GM18498 (cell line): ENCODE measurements at regions not wholly inside any gene's neighbourhood (a gene's known extent, or its start where the extent isn't known, plus 50 kb on each side); places are given as distances from the start of the nearest gene placed in this dataset.
"Not testable (repeated sequence)": the region's sequence is repeated elsewhere in the genome, so short reads cannot be mapped to it uniquely, and the experiment has no call there.

Source experiments
- ATAC-seq: cut with Tn5 transposase; IDR thresholded peaks from one replicate; pipeline ENCODE4 v1.9.1; 2021; ENCODE audit warnings: mild to moderate bottlenecking, moderate library complexity; ENCODE audit not compliant: unreplicated experiment

DNA sequence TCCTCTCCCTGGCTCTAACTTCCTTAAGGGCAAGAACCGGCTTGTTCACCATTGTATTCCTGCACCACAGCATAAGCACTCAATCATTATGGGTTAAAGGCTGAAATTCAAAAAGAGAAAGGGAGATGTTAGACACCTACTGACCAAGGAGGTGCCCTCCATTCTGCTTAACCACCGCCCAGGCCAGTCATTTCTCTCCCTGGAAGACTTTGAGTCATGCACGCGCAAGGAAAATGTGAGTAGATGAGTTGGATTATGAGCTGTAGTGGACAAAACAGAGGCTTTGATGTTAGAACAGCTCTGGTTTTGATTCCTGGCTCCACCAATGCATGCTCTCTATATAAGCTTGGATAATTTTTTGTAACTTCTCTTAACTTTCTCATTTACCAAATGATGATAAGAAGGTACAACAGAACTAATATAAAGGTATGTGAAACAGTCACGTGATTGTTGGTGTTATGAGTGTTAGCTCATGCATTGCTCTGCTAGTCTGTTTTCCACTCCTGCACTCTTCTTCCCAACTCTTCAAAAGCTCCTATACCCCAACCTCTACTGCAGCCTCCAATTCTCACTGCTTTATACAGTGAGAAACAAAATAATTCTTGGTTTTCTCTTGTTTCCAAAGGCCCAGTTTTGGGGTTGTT, 148.4 kb upstream of the ATP11B start:
- ATAC-seq = no peak

DNA sequence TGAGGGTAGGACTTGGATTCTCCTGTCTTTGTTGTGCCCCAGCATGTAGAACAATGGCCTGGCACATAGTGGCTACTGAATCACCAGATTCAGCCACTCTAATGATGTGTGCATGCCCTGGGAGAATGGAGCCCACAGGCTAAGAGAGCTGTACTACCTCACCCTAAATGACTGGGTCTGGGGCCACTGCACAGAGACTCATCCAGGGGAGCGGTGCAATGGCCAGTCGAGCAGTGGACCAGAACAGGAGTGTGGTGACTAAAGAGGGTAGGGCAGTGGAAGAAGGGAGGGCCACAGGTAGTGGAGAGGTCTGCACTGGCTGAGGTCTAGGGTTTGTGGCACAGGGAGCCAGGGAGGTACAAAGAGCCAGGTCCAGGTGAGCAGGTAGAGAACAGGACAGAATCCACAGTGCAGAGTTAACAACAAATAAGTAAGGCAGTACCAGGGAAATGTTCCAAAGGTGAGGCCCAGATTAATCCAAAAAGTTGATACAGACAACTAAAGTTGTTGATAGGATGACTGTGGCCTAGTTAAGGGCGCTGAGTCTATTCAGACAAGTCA, 142.7 kb upstream of the ATP11B start:
- ATAC-seq = no peak

DNA sequence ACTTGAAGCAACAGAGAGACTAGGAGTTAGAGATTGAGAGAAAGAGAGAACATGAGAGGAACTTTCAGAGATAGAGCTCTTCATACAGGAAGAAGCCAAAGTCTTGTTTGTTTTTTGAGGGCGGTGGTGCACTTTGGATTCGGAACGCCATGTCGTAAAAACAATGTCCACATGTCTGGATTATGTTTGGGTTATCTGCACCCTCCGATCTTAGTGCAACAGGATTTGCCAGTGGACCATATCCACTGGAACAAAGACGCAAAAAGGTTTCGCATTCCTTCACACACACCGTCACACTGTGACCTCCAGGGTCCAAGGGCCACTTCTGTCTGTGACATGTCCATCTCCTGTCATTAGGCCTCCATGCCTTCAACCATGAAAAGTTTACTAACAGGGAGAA, 141.8 kb upstream of the ATP11B start:
- ATAC-seq = no peak

DNA sequence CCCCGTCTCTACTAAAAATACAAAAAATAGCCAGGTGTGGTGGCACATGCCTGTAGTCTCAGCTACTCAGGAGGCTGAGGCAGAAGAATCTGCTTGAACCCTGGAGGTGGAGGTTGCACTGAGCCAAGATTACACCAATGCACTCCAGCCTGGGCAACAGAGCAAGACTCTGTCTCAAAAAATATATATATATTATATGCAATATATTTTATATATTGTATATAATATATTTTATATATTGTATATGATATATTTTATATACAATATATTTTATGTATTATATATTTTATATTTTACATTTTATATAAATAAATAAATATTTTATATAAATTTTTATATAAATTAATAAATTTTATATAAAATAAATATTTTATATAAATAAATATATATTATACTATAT, 140.2 kb upstream of the ATP11B start:
- ATAC-seq = not testable (repeated sequence)

DNA sequence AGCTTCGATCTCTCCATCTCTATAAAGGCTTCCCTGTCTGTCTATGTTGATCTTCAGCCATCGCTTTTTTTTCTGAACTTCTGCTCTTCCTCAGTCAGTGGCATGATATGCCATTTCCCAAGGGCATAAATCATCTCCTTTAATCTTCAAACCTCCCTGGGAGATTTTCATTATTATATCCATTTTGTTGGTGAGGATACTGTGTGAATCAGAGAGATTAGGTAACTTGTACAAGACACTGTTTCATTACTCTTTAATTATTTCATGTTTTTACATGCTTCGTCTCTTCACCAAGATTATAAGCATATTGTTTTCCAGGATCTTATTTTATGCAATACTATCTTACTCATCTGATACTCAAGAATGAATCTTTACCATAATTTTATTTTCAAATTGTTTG, 124.8 kb upstream of the ATP11B start:
- no peak for ATAC-seq

DNA sequence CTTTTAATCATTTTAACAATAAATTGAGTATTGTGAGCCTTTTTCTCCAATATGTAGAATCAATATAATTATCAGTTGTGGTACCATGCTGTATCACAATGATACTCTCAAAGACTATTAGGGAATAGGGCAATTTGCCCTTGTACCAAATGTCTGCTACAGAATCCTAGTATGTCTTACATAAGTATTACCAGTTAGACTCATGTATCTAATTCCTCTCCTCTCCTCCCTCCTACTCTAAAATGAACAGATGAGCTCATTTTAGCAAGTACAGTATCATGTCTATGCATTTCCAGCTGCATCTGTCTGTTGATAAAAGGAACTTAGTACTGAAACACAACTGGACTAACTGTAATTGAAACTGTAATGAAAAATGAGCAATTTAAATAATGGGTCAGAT, 124.3 kb upstream of the ATP11B start:
- ATAC-seq = no peak

DNA sequence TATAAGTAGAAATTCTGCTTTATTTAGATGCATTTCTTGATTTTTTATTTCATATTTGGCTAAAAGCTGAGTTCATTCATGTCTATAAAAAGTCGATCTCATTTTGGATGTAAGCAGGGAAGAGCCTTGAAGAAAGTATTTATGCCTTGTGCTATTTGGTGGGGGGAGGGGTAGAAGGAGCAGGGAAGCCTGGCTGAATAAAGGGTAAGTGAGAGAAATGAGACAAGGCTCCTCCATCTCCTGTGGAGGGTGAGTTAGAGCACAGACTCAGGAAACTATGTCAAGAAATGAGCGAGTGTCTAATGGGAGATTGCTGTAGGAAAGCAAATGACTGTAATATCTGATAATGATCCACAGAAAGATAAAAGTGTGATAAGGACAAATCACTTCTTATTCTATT, 121.8 kb upstream of the ATP11B start:
- no peak for ATAC-seq

DNA sequence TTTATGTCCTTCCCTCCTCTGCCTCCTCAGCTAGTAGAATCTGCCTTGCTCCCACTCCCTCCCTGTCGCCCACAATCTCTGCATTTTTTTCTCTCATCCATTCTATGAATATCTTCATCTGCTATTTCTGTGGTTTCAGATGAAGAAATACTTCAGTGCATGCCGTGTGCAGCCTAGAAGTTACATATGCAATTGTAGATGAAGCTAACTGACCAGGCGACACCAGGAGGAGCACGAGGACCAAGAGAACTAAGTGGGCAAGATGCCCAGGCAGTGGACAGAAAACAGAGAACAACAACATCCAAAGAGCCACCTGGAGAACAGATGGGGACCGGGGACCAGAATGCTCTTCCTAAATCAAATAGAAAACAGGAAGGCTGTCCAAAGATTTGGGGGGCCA, 121.4 kb upstream of the ATP11B start:
- no peak for ATAC-seq

DNA sequence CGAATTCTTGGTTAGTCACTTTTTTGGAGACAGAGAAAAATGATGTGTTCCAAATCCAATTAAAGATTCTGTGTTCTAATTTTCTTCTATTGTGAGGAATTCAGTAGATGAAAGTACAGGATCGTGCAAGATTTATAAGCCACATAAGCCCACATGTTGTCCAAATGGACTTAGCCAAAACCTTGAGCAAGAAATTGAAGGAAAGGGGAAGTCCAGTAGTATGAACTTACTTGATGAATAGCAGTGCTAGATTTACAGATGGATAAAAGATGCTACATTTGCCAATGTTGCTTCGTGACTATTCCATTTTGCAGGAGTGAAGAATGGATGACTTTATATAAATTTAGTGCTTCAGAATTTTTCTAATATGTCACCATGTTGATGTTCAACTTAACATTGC, 120.0 kb upstream of the ATP11B start:
- no peak for ATAC-seq

DNA sequence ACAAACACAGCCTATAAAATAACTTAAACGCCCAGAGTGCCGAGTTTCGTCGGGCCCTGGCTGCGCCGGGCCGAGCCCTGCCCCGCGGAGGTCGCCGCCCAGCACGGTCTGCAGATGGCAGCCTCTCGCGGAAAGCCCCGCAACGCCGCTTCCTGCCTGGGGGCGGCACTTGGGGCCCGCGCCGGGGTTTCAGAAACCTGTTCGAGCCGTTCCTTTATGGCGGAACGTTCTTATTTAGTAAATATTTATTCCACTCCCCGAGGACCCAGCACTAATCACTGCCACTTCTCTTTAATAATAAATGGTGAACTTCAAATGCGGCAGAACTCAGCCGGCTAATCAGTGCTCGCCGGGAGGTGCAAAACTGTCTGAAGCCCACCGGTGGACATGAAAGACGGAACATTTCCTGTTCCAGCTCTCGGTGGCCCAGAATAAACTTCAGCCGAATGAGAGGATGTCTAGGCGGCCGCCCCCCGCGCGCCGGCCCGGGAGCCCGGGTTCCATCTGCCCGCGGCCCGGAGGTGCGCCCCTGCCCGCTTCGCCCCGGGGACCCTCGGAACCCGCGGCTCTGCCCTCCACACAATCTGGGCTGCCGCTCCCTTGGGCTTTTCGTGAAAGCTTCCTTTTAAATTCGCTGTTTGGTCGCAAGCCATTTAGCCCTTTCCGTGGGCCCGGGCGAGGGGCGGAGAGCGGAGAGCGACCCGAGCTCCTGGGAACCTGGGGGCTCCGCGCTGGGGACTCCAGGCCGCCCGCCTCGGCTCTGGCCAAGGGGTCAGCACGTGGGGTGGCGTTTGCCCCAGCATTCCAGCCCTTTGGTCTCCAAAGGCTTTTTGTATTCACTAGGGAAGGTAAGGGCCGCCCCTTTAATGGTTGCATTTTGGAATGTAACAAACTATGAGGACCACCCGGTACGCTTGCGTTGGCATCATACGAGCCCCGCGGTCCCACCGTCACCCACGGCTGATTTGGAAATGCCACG, 110.8 kb upstream of the ATP11B start:
- ATAC-seq = peak; percentile 88

DNA sequence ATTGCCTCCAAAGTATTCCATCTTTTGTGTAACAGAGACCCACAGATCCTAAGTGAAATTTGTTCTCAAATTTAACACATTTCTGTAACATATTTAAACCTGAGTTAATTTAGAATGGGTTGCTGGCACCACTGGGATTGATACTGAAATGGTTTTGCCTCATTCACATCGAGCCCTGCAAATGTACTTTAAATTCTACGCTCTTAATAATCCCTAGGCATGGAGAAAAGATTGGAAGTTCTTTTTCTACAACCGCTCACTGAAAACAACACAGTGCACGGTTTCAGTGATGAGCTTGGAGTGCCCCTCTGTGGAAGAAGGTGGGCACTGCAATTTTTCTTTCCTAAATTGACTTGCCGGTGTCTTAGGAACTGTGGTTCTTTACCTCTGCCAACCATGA, 109.9 kb upstream of the ATP11B start:
- peak; percentile 72 for ATAC-seq

DNA sequence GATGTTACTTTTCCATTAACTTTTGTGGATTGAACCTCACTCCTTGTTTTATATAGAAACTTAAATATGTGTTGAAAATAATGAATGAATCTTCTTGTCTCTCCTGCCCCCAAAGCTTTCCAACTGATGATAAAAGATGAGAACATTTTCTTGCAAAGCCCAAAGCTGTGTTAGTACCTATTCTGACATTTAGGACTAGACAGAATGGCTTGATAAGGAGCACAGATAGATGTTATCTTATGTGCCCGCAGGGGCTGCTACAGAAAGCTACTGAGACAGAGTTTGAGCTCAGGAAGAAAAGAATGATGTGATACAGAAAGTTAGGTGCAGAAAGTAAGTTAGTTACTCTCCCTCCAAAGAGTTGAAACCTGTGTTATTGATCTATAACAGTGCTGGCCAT, 109.4 kb upstream of the ATP11B start:
- ATAC-seq = peak; percentile 8

DNA sequence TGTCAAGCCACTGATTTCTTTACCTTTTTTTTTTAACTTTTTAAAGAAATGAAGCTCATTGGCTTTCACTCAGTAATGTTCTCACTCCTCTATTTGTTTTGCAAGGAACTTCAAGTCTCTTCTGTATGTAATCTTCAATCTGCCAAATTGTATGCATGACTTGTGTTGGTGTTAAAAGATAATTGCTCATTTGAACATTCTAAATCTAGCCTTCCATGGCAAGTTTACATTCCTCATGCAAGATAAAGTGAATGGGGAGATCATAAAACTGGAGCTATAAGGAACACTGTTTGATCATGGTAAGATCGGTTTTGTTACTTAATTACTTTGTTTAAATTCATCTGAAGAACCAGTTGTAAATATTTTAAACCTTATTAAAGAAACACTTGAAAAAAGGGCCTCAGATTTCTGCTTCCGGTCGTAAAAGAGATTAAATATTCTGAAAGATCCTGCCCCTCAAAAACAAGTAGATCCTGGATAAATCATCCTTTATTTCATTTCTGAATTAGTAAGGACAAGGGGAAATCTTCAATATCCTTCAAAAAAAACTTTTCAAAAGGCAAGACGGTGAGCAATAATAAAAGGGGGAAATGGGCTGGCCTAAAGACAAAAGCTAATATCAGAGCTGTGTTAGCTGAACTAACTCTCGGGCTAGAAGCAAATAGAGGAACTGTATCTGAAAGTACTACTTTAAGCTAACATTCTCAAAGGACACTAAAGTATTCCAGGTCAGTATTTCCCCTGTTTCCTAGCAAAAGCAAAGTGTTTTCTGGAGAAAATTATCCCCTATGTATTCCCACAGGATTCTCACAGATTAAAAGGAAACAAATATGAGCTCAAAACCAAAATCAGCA, 107.0 kb upstream of the ATP11B start:
- ATAC-seq = no peak

DNA sequence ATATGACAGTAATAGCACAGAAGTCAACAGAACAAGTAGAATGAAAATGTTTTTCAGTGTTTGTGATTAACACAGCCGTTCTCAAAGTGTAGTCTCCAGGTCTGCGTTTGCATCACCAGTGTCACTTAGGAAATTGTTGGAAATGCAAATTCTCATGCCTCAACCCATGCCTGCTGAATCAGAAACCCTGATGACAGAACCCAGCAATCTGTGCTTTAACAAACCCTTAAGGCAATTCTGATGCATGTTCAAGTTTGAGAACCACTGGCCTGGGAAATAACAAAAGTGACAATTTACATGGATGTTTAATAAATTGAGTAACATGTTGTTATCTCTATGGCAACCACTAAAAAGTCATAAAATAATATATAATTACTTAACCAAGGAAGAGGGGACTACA, 103.1 kb upstream of the ATP11B start:
- no peak for ATAC-seq

DNA sequence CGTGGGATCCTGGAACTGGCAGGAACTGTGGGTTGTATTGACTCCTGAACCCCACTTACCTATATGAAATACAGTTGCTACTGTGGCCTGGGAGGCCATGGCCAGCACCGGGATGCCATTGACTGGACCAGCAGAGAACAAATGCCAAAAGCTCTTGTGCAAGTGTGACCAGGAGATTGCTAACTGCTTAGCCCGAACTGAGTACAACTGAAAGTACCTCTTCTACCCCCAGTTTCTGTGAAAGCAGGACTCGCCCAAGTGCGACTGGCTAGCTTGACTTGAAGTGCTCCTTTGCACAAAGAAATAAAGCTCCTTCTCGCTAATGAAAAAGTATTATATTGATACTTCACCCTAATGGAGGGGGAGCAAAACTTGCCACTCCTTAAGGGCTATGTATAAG, 101.3 kb upstream of the ATP11B start:
- peak; percentile 82 for ATAC-seq

DNA sequence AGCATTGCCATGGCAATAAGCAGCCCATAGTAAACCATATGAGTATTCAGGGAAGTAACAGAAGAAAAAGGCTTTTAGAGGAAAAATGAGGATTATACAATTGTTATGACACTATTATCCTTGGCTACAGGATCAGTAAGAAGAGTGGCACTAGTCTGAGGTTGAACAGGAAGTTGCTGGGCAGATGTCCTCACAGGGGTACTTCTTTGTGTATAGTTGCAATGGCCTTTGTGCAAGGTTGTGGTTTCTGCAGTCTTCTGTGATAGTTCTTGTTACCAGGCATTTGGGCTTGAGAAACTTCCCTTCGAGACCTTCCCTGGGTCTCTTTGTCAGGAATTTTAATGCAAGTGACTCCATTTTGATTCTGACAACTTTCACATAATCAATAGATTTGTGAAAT, 100.6 kb upstream of the ATP11B start:
- no peak for ATAC-seq

DNA sequence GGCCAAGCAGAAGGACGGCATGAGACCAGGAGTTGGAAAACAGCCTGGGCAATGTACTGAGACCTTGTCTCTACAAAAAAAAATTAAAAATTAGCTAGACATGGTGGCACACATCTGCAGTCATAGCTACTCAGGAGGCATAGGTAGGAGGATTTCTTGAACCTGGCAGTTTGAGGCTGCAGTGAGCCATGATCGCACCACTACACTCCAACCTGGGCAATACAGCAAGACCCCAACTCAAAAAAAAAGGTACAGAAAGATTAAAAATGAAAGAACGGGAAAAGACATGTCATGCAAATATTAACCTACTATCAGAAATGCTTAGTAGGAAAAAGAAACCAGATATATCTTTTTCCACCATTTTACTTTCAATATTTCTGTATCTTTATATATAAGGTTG, 99.6 kb upstream of the ATP11B start:
- ATAC-seq = no peak

DNA sequence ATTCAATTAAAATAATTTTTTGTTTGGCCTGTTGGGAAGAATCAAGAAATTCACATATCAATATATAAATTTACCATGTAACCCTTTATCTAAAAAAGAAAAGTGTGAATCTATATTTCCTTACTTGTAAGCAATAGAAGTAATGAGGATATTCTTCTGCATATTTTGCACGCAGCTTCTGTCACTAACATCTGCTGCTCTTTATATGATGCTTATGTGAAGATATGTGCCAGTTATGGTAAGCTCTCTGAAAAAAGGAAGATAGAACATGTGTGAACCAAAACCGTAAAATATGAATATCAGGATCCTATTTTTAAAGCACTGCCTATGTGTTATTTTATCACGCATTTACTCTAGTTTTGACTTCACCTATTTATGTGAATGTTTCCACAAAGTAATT, 96.4 kb upstream of the ATP11B start:
- no peak for ATAC-seq

DNA sequence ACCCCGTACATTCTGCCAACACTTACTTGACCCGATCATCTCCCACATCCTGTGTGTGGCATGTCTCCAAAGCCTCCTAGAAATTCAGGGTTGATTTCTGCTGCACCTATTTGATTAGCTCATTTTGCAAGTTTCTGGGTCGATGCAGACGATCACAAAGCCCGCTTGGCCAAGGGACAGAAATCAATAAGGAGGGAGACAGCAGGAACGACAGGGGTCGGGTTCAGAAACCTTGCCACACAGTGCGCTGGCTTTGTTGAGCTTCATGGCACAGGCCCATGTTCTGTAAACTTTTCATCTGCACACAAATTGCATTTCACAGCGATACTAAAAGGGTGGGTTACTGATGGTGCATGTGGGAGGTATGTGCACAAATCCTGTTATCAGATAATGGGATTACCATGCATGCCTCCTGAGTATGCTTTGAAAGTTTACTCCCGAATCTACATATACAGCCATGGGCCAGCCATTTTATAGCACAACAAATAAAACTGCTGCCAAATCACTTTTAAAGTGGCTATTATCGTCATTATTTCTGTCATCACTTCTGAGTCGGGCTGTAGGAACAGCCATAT, 95.9 kb upstream of the ATP11B start:
- no peak for ATAC-seq

DNA sequence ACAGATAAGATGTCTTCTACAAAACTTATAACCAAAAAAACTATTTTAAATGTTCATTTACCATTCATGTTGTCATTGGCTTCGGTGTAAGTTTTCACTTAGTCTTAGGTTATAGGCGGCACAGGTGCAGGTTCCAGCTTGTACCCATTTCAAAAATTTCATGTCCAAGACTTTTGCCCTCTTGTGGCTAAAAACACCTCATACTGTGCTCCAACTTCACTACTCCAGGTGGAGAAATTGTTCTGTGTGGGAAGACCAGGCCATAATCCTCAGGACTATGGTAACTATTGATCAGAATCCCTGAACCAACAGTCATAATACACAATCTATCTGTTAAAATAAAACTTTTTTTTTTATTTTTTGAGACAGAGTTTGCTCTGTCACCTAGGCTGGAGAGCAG, 95.2 kb upstream of the ATP11B start:
- ATAC-seq = no peak
